HL-60/S4 treated with retinoic acid at 250 ng/mL for 4 days and 3 days (cell line): ENCODE measurements at regions not wholly inside any gene's neighbourhood (a gene's known extent, or its start where the extent isn't known, plus 50 kb on each side); places are given as distances from the start of the nearest gene placed in this dataset.

Experiments used
- in situ Hi-C: fragments of 300-500 bp; cut with MboI; formaldehyde crosslinking; loops from 2 replicates; pipeline ENCODE4 v1.7.0; 2022; ENCODE audit warnings: low sequenced_read_pairs

GRCh38 chr5:163619951-163620350, 114.5 kb downstream of the MAT2B start:
- in situ Hi-C loops: no loop called here

- in situ Hi-C loops: no loop called here
Observed at GRCh38 chr5:163622799-163623198, 117.4 kb downstream of the MAT2B start.

- in situ Hi-C loops: no loop called here
Observed at GRCh38 chr5:163623524-163623923, 118.1 kb downstream of the MAT2B start.

GRCh38 chr5:163623986-163624385, 118.6 kb downstream of the MAT2B start:
- in situ Hi-C loops: no loop called here

GRCh38 chr5:163624431-163624830, 119.0 kb downstream of the MAT2B start:
- in situ Hi-C loops: no loop called here

- in situ Hi-C loops: no loop called here
Observed at GRCh38 chr5:163626904-163627434, 121.5 kb downstream of the MAT2B start.

GRCh38 chr5:163631856-163632255, 126.4 kb downstream of the MAT2B start:
- in situ Hi-C loops: no loop called here

GRCh38 chr5:163633926-163634460, 128.6 kb downstream of the MAT2B start:
- in situ Hi-C loops: no loop called here

- in situ Hi-C loops: no loop called here
Observed at GRCh38 chr5:163635631-163636030, 130.2 kb downstream of the MAT2B start.

- in situ Hi-C loops: no loop called here
Observed at GRCh38 chr5:163642904-163643303, 137.5 kb downstream of the MAT2B start.

GRCh38 chr5:163645421-163646416, 140.3 kb downstream of the MAT2B start:
- in situ Hi-C loops: no loop called here

GRCh38 chr5:163649514-163649913, 144.1 kb downstream of the MAT2B start:
- in situ Hi-C loops: no loop called here

- in situ Hi-C loops: no loop called here
Observed at GRCh38 chr5:163653526-163653925, 148.1 kb downstream of the MAT2B start.

- in situ Hi-C loops: no loop called here
Observed at GRCh38 chr5:163658702-163659567, 153.5 kb downstream of the MAT2B start.

- in situ Hi-C loops: no loop called here
Observed at GRCh38 chr5:163659568-163659902, 154.1 kb downstream of the MAT2B start.

- in situ Hi-C loops: no loop called here
Observed at GRCh38 chr5:163660486-163660885, 155.1 kb downstream of the MAT2B start.

GRCh38 chr5:163661360-163661759, 155.9 kb downstream of the MAT2B start:
- in situ Hi-C loops: no loop called here

- in situ Hi-C loops: no loop called here
Observed at GRCh38 chr5:163670036-163670435, 164.6 kb downstream of the MAT2B start.

- in situ Hi-C loops: no loop called here
Observed at GRCh38 chr5:163677092-163677491, 171.7 kb downstream of the MAT2B start.

GRCh38 chr5:163682234-163682633, 176.8 kb downstream of the MAT2B start:
- in situ Hi-C loops: no loop called here

- in situ Hi-C loops: no loop called here
Observed at GRCh38 chr5:163687414-163687813, 182.0 kb downstream of the MAT2B start.
